Pancreas (tissue), 10 donors: ENCODE measurements at regions not wholly inside any gene's neighbourhood (a gene's known extent, or its start where the extent isn't known, plus 50 kb on each side); places are given as distances from the start of the nearest gene placed in this dataset.

Source experiments
- ATAC-seq, 4 donors: fragments of 200-7000 bp; cut with Tn5 transposase; one replicate each; pipeline versions ENCODE4 v1.8.0 to v1.9.1; 2020; ENCODE audit warnings: mild to moderate bottlenecking in 4 of 4, moderate library complexity in 4 of 4
- DNase-seq, 6 donors: peaks; one replicate each; pipeline ENCODE4 v3.0.0-alpha.2; 2020
- FAIRE-seq: peaks from 2 replicates; lab custom pipeline; 2012; peaks lifted over from hg19 to GRCh38; lab: Jason Lieb, UNC
- H3K27ac ChIP-seq, 4 donors: fragments of 200-600 bp; sonication (generic); 1 replicate in 3 of 4; 2 replicates in 1 of 4; pipeline versions ENCODE4 v1.5.0 to v1.8.0; 2020
- H3K27me3 ChIP-seq, 4 donors: fragments of 200-600 bp; one replicate each; pipeline ENCODE4 v1.8.0; 2021
- H3K36me3 ChIP-seq, 3 donors: fragments of 200-600 bp; sonication (generic) in 1 of 3; one replicate each; pipeline versions ENCODE4 v1.5.0 to v1.8.0; 2020 to 2021
- H3K4me1 ChIP-seq, 3 donors: fragments of 200-600 bp; one replicate each; pipeline ENCODE4 v1.8.0; 2021
- H3K4me3 ChIP-seq, 4 donors: fragments of 200-600 bp; sonication (generic) in 2 of 4; one replicate each; pipeline versions ENCODE4 v1.5.0 to v1.8.0; 2020 to 2021
- H3K9me3 ChIP-seq, 4 donors: fragments of 200-600 bp; one replicate each; pipeline ENCODE4 v1.8.0; 2021
- CTCF ChIP-seq, 4 donors: fragments of 200-600 bp; sonication (generic) in 3 of 4; IDR thresholded peaks; one replicate each; pipeline versions ENCODE4 v1.5.0 to v1.8.0; 2021; ENCODE audit warnings: antibody characterized with exemption in 4 of 4
- WGBS, 2 donors: extraction: QIAGEN DNeasy Blood & Tissue Kit; methylation state at CpG; one replicate each; pipeline ENCODE4 v1.1.7; 2013; 5-methylcytosine and 5-hydroxymethylcytosine counted together
- intact Hi-C, 3 donors: fragments of 100-400 bp; cut with DNase I; formaldehyde crosslinking; loops; one replicate each; pipeline versions ENCODE4 v1.11.1 to v1.14.2; 2022
- donor health status: healthy with polysubstance abuse.
- donor health status: DM: no; HTN: no; CAD: no; lungs with moderate emphysema.
- donor health status: DM: no; HTN: no; CAD: no.
- donor health status: control.
- donor health status: control.
- donor health status: Bipolar disorder and iron deficiency.
- donor health status: DM: yes; HTN: yes; CAD: no.
- donor health status: DM: no; HTN: no; CAD: no.
- donor health status: DM: no; HTN: no; CAD: no.
- donor health status: DM: yes; HTN: yes; CAD: no.

- no peak for DNase-seq
- peaks cover 0 to 7% (median 4%) of the 10 kb centered on the region in 3 donors for H3K4me1 ChIP-seq
- TF ChIP-seq CTCF (IDR thresholded peaks at IDR 0.05): no peak
- FAIRE-seq: no peak
- no peaks in the 10 kb centered on the region for H3K27me3 ChIP-seq
- intact Hi-C loops: no loop called here
- ATAC-seq: no peak
- H3K4me3 ChIP-seq: no peak overlapping the region
- WGBS, 2 donors: 80 to 90% methylated on average over 2 of the region's 2 CpGs
- no peaks in the 10 kb centered on the region for H3K9me3 ChIP-seq
- H3K36me3 ChIP-seq: no peaks in the 10 kb centered on the region
- no peak overlapping the region for H3K27ac ChIP-seq
Observed at GRCh38 chr4:128521156-128521555, 233.5 kb upstream of the PGRMC2 start.

- 77 to 78% methylated on average over 7 of the region's 7 CpGs for WGBS, 2 donors
- intact Hi-C loops: no loop called here
- Histone ChIP-seq H3K27ac (no peak overlapping the region), H3K36me3 (no peaks in the 10 kb centered on the region), H3K9me3 (no peaks in the 10 kb centered on the region), H3K4me3 (no peak overlapping the region), H3K4me1 (no peaks in the 10 kb centered on the region), H3K27me3 (no peaks in the 10 kb centered on the region)
- DNase-seq (peak in 1 of 6 donors; percentile 21), FAIRE-seq (no peak), ATAC-seq (peak in 1 of 4 donors; percentile 19)
- TF ChIP-seq CTCF (IDR thresholded peaks at IDR 0.05): no peak
Observed at GRCh38 chr4:128519163-128519830, 231.7 kb upstream of the PGRMC2 start.

GRCh38 chr4:128517739-128518510 is 230.3 kb upstream of the PGRMC2 start:
- intact Hi-C loops: no loop called here
- Histone ChIP-seq H3K27me3 (no peaks in the 10 kb centered on the region), H3K4me1 (no peaks in the 10 kb centered on the region), H3K27ac (no peak overlapping the region), H3K4me3 (no peak overlapping the region), H3K9me3 (no peaks in the 10 kb centered on the region), H3K36me3 (no peaks in the 10 kb centered on the region)
- ATAC-seq (peak; percentile 83 to 93 (median 87)), FAIRE-seq (no peak), DNase-seq (peak in 2 of 6 donors; percentile 24 to 42)
- 65 to 71% methylated on average over 5 of the region's 5 CpGs for WGBS, 2 donors
- no peak for TF ChIP-seq CTCF (IDR thresholded peaks at IDR 0.05)

- no peak for ATAC-seq
- no peaks in the 10 kb centered on the region for H3K36me3 ChIP-seq
- H3K4me3 ChIP-seq: no peak overlapping the region
- WGBS, 2 donors: 79 to 88% methylated on average over 4 of the region's 4 CpGs
- H3K4me1 ChIP-seq: no peaks in the 10 kb centered on the region
- DNase-seq: no peak
- H3K27me3 ChIP-seq: no peaks in the 10 kb centered on the region
- intact Hi-C loops: no loop called here
- FAIRE-seq: no peak
- no peak overlapping the region for H3K27ac ChIP-seq
- no peak for TF ChIP-seq CTCF (IDR thresholded peaks at IDR 0.05)
- H3K9me3 ChIP-seq: no peaks in the 10 kb centered on the region
Observed at GRCh38 chr4:128517096-128517738, 229.6 kb upstream of the PGRMC2 start.
